Hippocampal formation (tissue), 2 donors: ENCODE measurements at regions not wholly inside any gene's neighbourhood (a gene's known extent, or its start where the extent isn't known, plus 50 kb on each side); places are given as distances from the start of the nearest gene placed in this dataset.
"Not testable (repeated sequence)": the region's sequence is repeated elsewhere in the genome, so short reads cannot be mapped to it uniquely, and the experiment has no call there.

Source experiments
- DNase-seq, 2 donors: peaks; one replicate each; lab custom pipeline; 2025; lab: John Stamatoyannopoulos, UW

DNA sequence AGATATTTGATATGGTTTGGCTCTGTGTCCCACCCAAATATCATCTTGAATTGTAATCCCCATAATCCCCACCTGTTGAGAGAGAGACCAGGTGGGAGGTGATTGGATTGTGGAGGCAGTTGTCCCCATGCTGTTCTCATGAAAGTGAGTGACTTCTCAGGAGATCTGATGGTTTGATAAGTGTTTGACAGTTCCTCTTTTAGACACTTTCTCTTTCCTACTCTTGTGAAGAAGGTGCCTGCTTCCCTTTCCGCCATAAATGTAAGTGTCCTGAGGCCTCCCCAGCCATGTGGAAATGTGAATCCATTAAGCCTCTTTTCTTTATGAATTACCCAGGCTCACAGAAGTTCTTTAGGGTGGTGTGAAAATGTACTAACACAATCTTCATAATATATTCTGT lies 1404.0 kb upstream of the ADGRB3 start:
- DNase-seq: no peak

DNA sequence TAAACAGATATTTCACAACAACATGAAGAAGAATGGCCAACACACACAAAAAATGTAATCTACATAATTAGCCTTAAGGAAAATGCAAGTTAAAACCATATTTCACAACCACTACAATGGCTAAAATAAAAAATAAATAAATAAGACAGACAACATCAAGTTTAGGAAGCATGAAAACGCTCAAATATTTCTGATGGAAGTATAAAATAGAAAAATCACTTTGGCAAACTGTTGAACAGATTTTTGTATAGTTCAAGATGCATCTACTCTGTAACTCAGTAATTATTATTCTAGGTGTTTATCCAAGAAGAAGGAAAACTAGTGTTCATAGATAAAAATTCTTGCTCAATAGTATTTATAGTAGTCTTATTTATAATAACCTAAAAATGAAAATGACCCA lies 1410.1 kb upstream of the ADGRB3 start:
- DNase-seq: no peak

DNA sequence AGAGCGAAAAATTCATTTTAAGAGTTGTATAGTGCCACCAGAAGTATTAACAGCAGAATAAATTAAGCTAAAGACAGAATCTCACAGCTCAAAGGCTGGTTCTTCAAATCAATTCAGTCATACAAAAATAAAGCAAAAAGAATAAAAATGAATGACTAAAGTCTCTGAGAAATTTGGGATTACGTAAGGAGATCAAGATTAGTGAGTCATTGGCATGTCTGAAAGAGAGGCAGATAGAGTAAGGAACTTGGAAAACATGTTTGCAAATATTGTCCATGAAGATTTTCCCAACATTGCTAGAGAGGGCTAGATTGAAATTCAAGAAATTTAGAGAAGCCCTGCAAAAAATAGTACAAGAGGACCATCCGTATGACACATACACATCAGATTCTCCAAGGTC lies 1413.9 kb upstream of the ADGRB3 start:
- no peak for DNase-seq

DNA sequence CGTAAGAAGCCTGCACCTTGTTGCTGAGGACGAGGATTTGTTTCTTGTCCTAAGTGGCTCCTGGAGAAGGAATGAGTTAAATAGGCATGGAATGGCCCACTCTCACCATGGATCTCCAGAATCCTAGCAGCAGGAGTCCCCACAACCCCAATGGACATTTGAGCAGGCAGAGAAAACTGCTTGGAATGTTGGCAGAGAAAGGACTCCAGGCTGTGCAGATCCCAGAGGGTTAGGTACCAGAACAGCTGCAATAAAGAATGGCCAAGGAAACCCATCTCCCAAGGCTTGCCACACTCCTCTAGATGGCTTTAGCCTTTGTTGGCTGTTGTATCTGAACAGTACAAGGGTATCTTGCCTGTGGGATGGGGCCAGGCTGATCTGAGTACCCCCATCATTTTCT lies 1415.7 kb upstream of the ADGRB3 start:
- no peak for DNase-seq

DNA sequence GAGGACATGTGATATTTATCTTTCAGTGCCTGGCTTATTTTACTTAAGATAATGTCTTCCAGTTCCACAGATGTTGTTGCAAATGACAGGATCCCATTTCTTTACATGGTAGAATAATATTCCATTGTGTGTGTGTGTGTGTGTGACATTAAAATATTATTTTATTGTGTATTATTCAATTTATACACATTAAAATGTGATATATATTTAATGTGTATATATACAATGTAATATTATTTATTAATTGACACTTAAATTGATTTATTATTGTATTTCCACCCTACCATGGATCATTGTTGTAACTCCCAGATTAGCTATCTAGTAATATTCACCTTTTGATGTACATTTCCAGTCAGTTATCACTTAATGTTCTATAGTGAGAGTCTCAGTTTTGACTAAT lies 1422.5 kb upstream of the ADGRB3 start:
- DNase-seq: no peak

DNA sequence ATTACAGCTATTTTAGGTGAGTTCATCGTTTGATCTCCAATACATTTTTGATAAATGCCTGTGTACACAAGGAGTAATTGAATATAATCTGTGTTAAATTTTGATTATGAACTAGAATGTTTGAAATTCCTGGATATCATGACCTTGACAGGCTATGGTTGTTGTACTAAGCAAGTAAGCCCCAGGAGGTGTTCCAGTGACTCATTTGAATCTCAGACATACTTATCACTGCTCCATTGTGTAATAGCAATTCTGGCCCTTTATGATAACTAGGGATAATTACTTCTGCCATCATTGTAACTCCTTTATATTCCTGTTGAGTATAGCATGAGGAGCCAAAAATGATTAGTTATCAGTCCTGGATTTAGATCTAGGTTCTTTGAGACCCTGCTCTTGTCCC lies 1424.6 kb upstream of the ADGRB3 start:
- no peak for DNase-seq

DNA sequence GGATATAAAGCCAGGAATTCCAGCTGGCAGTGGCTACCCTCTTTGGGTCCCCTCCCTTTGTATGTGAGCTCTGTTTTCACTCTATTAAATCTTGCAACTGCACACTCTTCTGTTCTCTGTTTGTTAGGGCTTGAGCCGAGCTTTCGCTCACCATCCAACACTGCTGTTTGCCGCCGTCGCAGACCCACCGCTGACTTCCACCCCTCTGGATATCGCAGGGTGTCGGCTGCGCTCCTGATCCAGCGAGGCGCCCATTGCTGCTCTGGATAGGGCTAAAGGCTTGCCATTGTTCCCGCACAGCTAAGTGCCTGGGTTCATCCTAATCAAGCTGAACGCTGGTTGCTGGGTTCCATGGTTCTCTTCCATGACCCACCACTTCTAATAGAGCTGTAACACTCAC lies 1433.5 kb upstream of the ADGRB3 start:
- no peak for DNase-seq

DNA sequence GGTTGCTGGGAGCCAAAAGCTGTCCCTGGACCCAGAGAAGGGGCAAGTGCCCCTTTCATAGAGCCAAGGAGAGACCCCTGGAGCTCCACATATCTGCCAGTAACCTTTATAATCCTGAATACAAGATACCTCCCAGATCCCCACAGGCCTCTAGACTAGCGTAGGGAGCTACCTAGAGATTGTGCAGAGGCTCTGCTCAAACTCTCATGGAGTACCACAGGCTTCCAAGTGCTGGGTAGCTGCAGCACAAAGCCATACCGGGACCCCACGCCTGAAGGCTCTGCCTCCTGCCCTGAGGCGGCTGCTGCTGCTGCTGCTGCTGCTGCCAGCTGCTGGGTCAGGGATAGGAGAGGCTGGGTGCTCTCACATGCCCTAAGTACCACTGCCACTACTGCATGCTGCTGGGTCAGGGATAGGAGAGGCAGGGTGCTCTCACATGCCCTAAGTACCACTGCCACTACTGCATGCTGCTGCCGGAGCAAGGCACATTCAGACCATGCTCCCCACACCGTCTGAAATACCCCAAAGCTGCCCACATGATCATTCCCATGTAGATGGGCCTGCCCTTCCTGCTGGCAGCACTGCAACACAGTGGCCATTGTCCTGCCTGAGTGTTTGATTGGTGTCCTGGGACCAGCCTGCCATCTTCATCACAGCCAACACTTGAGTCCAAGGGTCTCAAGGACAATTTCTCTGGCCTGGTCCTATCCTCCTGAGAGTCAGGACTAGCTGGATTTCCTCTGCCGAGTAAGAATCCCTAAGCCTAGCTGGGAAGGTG lies 1434.3 kb upstream of the ADGRB3 start:
- DNase-seq: no peak

DNA sequence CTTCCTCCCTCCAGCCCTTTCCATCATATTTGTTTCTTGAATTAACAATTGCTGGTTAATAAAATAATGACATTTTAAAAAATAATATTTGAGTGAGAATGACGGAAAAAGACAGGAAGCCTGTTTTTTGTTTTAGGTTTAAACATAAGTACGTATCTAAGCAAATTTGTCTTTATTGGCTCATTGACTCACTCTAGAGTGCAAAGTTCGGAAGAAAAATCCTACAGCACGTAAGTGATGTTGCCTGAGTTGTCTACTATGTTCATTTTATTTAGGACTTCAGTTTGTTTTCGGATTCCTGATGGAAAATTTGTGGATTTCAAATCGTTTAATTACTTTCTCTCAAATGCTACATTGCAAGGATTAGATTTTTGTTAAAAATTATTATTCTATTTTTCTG lies 1435.7 kb upstream of the ADGRB3 start:
- DNase-seq: no peak

DNA sequence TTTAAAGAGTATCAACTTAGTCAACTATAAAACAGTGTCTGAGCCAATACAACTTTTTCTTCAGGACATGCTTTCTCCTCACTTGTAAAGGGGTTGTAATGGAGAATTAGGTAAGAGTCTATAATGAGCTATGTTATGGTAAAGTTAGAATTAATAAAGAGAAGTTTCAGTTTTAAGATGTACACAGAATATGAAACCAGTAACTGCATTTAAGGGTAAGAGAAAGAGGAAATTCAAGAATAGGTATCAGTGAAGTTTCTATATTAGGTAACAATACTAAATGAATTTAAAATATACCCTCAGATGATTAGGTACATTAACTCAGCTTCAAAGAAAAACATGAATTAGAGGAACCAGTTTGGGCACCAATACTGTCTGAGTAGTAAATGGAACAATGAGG lies 1444.3 kb upstream of the ADGRB3 start:
- no peak for DNase-seq

DNA sequence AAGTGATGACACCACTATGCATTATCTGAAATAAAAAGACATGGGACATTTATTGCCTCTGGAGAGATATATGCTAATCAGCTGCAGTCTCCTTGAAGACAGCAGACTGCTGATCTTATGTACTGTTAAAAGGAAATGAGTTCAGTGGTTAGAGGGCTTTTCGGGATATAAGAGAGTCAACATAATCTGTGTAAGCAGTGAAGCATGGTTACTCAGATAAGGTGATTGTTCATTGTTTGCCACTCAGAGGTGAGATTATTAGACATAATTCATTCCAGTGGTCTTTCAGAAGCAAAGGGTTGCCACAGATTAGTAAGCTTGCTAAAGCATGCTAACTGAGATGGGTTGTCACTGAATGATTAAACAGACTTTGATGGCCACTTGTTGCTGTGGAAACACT lies 1450.7 kb upstream of the ADGRB3 start:
- no peak for DNase-seq

DNA sequence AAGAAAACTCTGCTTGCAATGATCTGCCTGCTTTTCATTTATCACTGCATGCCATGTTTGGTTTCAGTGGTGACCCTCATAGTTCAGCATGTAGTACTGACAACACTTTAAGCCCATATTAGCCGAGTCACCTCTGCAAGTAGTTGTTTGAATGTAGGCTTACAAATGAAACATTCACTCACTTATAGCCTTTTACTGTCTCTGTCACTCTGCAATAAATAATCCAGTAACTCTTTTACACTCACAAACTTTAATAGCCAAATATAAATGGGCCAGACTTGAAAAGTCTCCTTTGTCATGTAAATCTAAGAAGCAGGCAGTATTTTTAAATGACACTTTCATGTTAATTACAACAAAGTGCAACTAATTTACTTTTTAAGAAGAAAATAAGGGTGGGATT lies 1460.0 kb upstream of the ADGRB3 start:
- DNase-seq: no peak

DNA sequence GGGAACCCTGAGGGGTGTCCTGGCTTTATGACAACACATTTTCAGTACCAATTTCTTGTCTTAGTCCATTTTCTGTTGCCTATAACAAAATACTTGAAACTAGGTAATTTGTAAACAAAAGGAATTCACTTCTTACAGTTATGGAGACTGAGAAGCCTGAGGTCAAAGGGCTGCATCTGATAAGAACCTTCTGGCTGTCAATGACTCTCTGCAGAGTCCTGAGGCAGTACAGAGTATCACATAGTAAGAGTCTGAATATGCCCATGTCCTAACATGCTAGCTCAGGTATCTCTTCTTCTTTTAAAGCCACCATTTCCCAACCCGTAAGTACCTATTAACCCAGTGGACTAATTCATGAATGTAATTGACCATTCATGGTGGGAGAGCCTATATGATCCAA lies 1458.6 kb upstream of the EYS start:
- no peak for DNase-seq

DNA sequence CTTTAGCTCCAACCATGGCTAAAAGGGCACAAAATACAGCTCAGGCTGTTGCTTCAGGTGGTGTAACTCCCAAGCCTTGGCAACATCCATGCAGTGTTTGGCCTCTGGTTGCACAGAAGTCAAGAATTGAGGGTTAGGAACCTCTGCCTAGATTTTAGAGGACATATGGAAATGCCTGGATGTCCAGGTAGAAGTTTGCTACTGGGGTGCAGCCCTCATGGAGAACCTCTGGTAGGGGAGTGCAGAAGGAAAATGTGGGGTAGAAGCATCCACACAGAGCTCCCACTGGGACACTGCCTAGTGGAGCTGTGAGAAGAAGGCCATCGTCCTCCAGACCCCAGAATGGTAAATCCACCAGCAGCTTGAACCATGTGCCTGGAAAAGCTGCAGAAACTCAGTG lies 1453.8 kb upstream of the EYS start:
- DNase-seq: no peak

DNA sequence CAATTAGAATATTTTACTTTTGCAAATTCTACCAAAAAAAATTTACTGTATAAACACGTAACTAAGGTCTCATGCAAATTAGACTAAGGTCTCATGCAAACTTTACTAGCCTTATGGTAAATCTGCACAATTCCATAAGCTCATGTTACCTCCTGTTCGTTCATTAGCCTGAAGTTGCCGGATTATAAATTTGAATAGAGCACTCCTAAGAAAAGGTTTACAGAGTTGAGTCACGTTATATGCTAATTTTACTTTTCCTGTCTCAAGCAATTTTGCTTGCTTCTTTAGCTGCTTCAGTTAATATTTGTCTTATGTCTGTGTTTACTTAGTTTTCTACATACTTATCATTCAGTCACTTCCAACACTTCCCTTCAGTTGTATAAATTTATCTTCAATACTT lies 1434.0 kb upstream of the EYS start:
- DNase-seq: no peak

DNA sequence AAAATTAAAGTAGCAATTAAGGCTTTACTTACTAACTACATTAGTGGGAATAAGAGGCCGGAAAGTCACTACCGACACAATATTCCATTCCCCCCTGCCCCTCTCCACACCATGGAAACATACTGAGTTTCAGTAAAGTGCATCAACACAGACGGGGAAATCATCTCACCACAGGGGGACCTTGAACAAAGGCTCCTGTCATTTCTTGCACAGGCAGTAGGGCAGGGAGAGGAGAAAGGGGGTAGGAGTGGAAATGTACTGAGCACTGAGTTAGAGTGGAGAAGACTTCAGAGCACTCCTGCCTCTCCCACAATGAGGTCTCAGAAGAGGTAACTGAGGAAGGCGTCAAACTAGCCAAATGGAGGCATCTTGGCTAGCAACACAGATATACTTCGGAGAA lies 1426.9 kb upstream of the EYS start:
- DNase-seq: no peak

DNA sequence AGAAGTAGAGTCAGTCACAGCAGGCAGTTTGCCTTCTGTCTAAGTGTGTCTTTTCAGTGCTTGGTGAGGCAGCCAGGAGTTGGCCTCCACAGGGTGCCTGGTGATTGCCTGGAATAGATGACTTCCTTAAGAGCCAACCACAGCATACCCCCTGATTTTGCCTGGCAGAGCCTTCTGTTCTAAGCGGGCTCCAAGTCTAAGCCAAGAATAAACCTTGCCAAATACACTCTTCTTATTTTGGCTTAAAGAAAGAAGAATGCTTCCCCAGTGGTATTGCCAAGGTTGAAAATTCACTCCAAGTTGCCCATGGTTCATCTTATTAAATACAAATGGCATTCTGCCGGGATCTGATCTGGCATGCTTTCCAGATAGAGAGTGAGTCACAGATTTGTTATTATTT lies 1424.8 kb upstream of the EYS start:
- peak; percentile 27 to 64 for DNase-seq

DNA sequence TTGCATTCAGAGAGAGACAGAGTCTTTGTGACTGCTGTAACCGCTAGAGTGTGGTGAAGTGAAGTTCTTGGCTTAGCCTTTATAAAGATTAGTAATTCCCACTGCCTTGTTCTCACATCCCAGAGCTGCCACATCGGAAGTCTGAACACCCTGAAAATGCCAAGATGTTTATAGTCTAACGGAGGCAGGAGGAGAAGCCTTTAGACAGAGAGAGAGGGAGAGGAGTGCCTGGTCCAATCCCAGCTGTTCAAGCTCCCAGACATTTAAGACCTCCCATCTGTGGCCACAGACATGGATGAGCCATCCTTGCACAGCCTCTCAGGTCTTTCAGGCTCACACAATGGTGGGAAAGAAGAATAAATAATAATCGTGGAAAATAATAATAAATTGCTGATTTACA lies 1422.8 kb upstream of the EYS start:
- no peak for DNase-seq

DNA sequence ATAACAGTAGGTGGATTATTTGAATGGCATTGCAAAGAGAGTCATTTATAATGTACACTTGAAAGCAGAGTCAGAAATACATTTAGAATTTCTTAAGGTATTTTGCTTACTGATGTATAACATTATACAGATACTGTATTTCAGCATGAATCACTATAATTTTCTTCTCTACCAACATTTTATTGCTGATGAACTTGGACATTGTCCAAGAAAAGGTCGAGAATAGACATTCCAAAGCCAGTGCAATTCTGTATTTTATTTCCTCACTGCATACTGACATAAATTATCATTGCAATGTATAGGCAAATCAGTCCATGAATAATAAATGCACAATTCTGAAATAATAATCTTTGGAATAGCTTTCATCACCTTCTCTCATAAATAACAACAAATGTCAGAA lies 1420.0 kb upstream of the EYS start:
- no peak for DNase-seq

DNA sequence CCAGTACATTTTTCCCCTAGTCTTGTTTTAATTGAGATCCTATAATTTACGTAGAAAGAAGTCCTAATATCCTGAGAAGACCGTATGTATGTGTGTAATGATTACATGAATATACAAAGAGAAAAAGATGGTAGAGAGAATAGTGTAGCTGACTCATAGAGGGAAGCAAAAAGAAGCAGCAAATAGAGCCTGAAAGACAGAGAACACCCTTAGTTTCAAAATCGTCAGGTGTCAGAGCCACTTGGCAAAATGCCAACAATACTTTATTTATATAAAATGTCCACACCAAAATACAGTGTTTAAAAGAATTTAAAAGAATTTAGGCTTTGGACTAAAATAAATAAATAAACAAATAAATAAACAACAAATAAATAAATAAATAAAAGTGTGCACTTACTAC lies 1414.1 kb upstream of the EYS start:
- DNase-seq: no peak

DNA sequence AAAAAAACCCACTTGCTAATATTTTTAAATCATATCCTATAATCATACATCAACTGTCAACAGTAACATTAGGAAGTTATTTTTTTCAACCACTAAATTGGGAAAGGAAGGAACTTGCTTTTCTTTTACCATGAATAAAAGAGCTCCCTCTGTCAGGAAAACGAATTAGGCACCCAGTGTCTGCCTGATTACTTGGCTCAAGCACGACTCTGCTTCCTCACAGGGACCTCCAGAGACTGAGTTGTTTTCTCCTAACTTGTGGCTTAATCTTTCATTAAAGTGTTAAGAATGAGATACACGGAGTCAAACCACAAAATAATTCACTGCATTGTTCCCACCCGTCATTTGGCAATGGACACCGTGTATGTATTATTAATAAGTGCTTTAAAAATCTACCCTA lies 1405.1 kb upstream of the EYS start:
- no peak for DNase-seq

DNA sequence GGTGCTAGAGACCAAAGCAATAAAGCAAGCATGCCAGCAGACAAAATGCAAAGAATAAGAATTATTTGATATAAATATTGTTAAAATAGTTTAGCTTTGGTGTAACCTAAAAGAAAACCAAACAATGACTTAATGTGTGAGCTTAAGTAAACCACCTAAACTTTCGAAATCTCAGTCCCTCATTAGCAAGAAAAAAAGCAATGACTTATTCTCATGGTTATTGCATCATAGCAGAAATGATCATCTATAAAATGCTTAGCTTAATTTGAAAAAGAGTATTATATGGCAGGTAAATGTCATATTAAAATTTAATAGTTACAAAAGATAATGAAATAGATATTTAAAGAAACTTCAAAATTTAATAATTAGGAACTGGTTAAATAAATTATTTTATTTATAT lies 1395.7 kb upstream of the EYS start:
- DNase-seq: no peak

DNA sequence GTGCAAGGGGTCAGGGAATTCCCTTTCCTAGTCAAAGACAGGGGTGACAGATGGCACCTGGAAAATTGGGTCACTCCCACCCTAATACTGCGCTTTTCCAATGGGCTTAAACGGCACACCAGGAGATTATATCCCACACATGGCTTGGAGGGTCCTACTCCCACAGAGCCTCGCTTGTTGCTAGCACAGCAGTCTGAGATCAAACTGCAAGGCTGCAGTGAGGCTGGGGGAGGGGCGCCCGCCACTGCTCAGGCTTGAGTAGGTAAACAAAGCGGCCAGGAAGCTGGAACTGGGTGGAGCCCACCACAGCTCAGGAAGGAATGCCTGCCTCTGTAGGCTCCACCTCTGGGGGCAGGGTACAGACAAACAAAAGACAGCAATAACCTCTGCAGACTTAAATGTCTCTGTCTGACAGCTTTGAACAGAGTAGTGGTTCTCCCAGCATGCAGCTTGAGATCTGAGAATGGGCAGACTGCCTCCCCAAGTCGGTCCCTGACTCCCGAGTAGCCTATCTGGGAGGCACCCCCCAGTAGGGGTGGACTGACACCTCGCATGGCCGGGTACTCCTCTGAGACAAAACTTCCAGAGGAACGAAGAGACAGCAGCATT lies 1388.7 kb upstream of the EYS start:
- not testable (repeated sequence) for DNase-seq

DNA sequence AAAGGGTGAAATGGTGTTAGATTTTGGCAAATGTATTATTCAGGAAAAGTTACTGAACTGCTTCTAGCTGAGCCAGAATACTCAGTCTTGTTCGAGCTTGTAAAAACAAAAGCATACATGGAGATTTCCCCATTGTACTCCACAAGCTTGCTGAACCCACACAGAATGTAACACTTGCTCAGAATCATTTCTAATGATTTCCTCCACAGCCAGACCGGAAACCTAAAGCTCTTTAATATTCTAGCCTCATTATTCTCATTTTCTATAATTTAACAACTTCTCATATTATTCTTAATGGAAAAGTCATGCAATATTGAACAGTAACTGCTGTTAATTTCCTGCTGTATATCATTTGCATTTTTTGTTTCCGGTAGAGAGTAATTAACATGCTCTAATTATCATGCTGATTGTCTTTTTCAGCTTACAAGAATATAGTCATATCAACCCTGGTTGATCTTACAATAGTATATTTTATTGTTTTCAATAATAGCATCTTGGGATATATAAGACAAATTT lies 1387.5 kb upstream of the EYS start:
- no peak for DNase-seq
